WTC11 (cell line): ENCODE measurements at regions not wholly inside any gene's neighbourhood (a gene's known extent, or its start where the extent isn't known, plus 50 kb on each side); places are given as distances from the start of the nearest gene placed in this dataset.

ENCODE experiments used
- ATAC-seq: fragments of 200-7000 bp; cut with Tn5 transposase; 2 replicates; pipeline ENCODE4 v1.10.0; 2021; ENCODE audit warnings: mild to moderate bottlenecking, moderate library complexity
- CTCF ChIA-PET: fragments of 300-600 bp; sonication (Branson Sonifier 250); formaldehyde crosslinking; loops from one replicate; lab custom pipeline; 2021; ENCODE audit warnings: antibody characterized with exemption; lab: Charles Lee
- POLR2A ChIA-PET: fragments of 350-600 bp; sonication (Branson Sonifier 250); formaldehyde crosslinking; loops from one replicate; lab custom pipeline; 2021; ENCODE audit warnings: antibody characterized with exemption; lab: Charles Lee
- DNase-seq: peaks from one replicate; pipeline ENCODE4 v3.0.0; 2021; ENCODE audit warnings: low spot score
- H3K27ac Mint-ChIP-seq: 2 replicates; pipeline ENCODE4 v1.8.0; 2021; ENCODE audit warnings: mixed read lengths
- H3K27me3 Mint-ChIP-seq: 2 replicates; pipeline ENCODE4 v1.8.0; 2021; ENCODE audit warnings: low read depth, mild to moderate bottlenecking, moderate library complexity, mixed read lengths
- H3K36me3 Mint-ChIP-seq: 2 replicates; pipeline ENCODE4 v1.8.0; 2021; ENCODE audit warnings: mixed read lengths
- H3K4me1 Mint-ChIP-seq: 2 replicates; pipeline ENCODE4 v1.8.0; 2022; ENCODE audit warnings: mixed read lengths
- H3K4me3 Mint-ChIP-seq: 2 replicates; pipeline ENCODE4 v1.8.0; 2021; ENCODE audit warnings: mild to moderate bottlenecking, moderate library complexity, mixed read lengths
- H3K9me3 Mint-ChIP-seq: 2 replicates; pipeline ENCODE4 v1.8.0; 2021; ENCODE audit warnings: mixed read lengths
- ATF1 ChIP-seq: sonication (generic); formaldehyde crosslinking; IDR thresholded peaks from 2 replicates; pipeline ENCODE4 v1.8.1; 2023; ENCODE audit warnings: mild to moderate bottlenecking, moderate library complexity, missing genetic modification reagents
- ELF4 ChIP-seq: sonication (generic); formaldehyde crosslinking; IDR thresholded peaks from 2 replicates; pipeline ENCODE4 v1.8.1; 2022; ENCODE audit warnings: low read depth, mild to moderate bottlenecking, moderate library complexity, missing genetic modification reagents
- FOXK1 ChIP-seq: sonication (generic); formaldehyde crosslinking; IDR thresholded peaks from 2 replicates; pipeline ENCODE4 v1.8.0; 2022; ENCODE audit warnings: mild to moderate bottlenecking, moderate library complexity, missing genetic modification reagents
- GRHL2 ChIP-seq: fragments of 250-450 bp; sonication (Bioruptor Pico); IDR thresholded peaks from 2 replicates; pipeline ENCODE4 v1.8.0; 2022; ENCODE audit warnings: mild to moderate bottlenecking, moderate library complexity; ENCODE audit not compliant: insufficient replicate concordance, severe bottlenecking
- IRF2 ChIP-seq: sonication (generic); formaldehyde crosslinking; IDR thresholded peaks from 2 replicates; pipeline ENCODE4 v1.8.0; 2022; ENCODE audit warnings: low read depth, missing genetic modification reagents, borderline replicate concordance
- JAZF1 ChIP-seq: fragments of 250-450 bp; sonication (Bioruptor Pico); IDR thresholded peaks from 2 replicates; pipeline ENCODE4 v1.9.0; 2021; ENCODE audit warnings: moderate library complexity, mild to moderate bottlenecking, inconsistent platforms
- NFYB ChIP-seq: sonication (generic); formaldehyde crosslinking; conservative IDR thresholded peaks from 2 replicates; pipeline ENCODE4 v1.8.0; 2022; ENCODE audit warnings: low read depth, missing genetic modification reagents
- PRRX2 ChIP-seq: fragments of 250-450 bp; sonication (Bioruptor Pico); IDR thresholded peaks from 2 replicates; pipeline ENCODE4 v1.8.0; 2021; ENCODE audit warnings: mild to moderate bottlenecking
- RORB ChIP-seq: fragments of 250-450 bp; sonication (Bioruptor Pico); IDR thresholded peaks from 2 replicates; pipeline ENCODE4 v1.9.0; 2021; ENCODE audit warnings: mild to moderate bottlenecking
- ZNF219 ChIP-seq: sonication (generic); formaldehyde crosslinking; IDR thresholded peaks from 2 replicates; pipeline ENCODE4 v1.8.0; 2023; ENCODE audit warnings: missing genetic modification reagents, mild to moderate bottlenecking, borderline replicate concordance
- ZNF671 ChIP-seq: fragments of 250-450 bp; sonication (Bioruptor Pico); IDR thresholded peaks from 2 replicates; pipeline ENCODE4 v1.8.0; 2021; ENCODE audit warnings: mild to moderate bottlenecking
- TF ChIP-seq, protein P1 (sequence below): sonication (generic); formaldehyde crosslinking; IDR thresholded peaks from 2 replicates; pipeline ENCODE4 v1.8.0; 2023; ENCODE audit warnings: missing genetic modification reagents
- TF ChIP-seq, protein P2 (sequence below): fragments of 250-450 bp; sonication (Bioruptor Pico); IDR thresholded peaks from 2 replicates; pipeline ENCODE4 v1.9.0; 2021; ENCODE audit warnings: mild to moderate bottlenecking, borderline replicate concordance
- TF ChIP-seq, protein P3 (sequence below): sonication (generic); formaldehyde crosslinking; IDR thresholded peaks from 2 replicates; pipeline ENCODE4 v1.8.0; 2022; ENCODE audit warnings: missing genetic modification reagents
- TF ChIP-seq, protein P4 (sequence below): sonication (generic); formaldehyde crosslinking; IDR thresholded peaks from 2 replicates; pipeline ENCODE4 v1.8.1; 2023; ENCODE audit warnings: mild to moderate bottlenecking, missing genetic modification reagents, borderline replicate concordance
- TF ChIP-seq, protein P5 (sequence below): sonication (generic); formaldehyde crosslinking; IDR thresholded peaks from 2 replicates; pipeline ENCODE4 v1.8.0; 2022; ENCODE audit warnings: mild to moderate bottlenecking, missing genetic modification reagents
- TF ChIP-seq, protein P6 (sequence below): sonication (generic); formaldehyde crosslinking; IDR thresholded peaks from 2 replicates; pipeline ENCODE4 v1.8.1; 2022; ENCODE audit warnings: low read depth, mild to moderate bottlenecking, moderate library complexity, missing genetic modification reagents, borderline replicate concordance
- TF ChIP-seq, protein P7 (sequence below): sonication (generic); formaldehyde crosslinking; IDR thresholded peaks from 2 replicates; pipeline ENCODE4 v1.8.0; 2023; ENCODE audit warnings: mild to moderate bottlenecking, missing genetic modification reagents

DNA sequence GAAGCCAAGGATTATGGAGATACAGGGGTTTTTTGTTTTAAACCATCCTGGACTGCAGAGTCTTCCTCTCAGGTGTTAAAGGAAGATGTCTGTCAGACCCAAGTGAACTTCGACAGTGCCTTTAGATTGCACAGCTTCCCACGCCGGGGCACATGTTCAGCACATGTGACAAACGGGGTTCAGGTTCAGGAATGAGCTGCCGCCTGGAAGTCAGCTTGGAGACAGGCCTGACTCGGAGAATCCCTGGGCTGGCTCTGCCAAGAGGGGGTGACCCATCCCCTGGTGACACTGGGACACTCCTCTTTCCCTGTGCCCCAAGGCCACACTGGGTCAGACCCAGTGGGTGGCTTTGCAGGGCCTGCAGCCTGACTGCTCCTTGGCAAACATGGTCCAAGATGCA lies 359.3 kb upstream of the SALL3 start:
- DNase-seq (no peak), ATAC-seq (no peak)
- TF ChIP-seq, protein P1, sequence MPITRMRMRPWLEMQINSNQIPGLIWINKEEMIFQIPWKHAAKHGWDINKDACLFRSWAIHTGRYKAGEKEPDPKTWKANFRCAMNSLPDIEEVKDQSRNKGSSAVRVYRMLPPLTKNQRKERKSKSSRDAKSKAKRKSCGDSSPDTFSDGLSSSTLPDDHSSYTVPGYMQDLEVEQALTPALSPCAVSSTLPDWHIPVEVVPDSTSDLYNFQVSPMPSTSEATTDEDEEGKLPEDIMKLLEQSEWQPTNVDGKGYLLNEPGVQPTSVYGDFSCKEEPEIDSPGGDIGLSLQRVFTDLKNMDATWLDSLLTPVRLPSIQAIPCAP (CRISPR knock-in tag) = no peak
- TF ChIP-seq, protein P2, sequence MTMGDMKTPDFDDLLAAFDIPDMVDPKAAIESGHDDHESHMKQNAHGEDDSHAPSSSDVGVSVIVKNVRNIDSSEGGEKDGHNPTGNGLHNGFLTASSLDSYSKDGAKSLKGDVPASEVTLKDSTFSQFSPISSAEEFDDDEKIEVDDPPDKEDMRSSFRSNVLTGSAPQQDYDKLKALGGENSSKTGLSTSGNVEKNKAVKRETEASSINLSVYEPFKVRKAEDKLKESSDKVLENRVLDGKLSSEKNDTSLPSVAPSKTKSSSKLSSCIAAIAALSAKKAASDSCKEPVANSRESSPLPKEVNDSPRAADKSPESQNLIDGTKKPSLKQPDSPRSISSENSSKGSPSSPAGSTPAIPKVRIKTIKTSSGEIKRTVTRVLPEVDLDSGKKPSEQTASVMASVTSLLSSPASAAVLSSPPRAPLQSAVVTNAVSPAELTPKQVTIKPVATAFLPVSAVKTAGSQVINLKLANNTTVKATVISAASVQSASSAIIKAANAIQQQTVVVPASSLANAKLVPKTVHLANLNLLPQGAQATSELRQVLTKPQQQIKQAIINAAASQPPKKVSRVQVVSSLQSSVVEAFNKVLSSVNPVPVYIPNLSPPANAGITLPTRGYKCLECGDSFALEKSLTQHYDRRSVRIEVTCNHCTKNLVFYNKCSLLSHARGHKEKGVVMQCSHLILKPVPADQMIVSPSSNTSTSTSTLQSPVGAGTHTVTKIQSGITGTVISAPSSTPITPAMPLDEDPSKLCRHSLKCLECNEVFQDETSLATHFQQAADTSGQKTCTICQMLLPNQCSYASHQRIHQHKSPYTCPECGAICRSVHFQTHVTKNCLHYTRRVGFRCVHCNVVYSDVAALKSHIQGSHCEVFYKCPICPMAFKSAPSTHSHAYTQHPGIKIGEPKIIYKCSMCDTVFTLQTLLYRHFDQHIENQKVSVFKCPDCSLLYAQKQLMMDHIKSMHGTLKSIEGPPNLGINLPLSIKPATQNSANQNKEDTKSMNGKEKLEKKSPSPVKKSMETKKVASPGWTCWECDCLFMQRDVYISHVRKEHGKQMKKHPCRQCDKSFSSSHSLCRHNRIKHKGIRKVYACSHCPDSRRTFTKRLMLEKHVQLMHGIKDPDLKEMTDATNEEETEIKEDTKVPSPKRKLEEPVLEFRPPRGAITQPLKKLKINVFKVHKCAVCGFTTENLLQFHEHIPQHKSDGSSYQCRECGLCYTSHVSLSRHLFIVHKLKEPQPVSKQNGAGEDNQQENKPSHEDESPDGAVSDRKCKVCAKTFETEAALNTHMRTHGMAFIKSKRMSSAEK (CRISPR knock-in tag) = no peak
- TF ChIP-seq, protein P3, sequence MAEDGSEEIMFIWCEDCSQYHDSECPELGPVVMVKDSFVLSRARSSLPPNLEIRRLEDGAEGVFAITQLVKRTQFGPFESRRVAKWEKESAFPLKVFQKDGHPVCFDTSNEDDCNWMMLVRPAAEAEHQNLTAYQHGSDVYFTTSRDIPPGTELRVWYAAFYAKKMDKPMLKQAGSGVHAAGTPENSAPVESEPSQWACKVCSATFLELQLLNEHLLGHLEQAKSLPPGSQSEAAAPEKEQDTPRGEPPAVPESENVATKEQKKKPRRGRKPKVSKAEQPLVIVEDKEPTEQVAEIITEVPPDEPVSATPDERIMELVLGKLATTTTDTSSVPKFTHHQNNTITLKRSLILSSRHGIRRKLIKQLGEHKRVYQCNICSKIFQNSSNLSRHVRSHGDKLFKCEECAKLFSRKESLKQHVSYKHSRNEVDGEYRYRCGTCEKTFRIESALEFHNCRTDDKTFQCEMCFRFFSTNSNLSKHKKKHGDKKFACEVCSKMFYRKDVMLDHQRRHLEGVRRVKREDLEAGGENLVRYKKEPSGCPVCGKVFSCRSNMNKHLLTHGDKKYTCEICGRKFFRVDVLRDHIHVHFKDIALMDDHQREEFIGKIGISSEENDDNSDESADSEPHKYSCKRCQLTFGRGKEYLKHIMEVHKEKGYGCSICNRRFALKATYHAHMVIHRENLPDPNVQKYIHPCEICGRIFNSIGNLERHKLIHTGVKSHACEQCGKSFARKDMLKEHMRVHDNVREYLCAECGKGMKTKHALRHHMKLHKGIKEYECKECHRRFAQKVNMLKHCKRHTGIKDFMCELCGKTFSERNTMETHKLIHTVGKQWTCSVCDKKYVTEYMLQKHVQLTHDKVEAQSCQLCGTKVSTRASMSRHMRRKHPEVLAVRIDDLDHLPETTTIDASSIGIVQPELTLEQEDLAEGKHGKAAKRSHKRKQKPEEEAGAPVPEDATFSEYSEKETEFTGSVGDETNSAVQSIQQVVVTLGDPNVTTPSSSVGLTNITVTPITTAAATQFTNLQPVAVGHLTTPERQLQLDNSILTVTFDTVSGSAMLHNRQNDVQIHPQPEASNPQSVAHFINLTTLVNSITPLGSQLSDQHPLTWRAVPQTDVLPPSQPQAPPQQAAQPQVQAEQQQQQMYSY (CRISPR knock-in tag) = no peak
- TF ChIP-seq NFYB (no peak), ZNF219 (no peak), JAZF1 (no peak), ATF1 (CRISPR knock-in tag) (no peak), FOXK1 (CRISPR knock-in tag) (no peak), ELF4 (no peak), ZNF671 (CRISPR knock-in tag) (no peak), RORB (CRISPR knock-in tag) (no peak), PRRX2 (CRISPR knock-in tag) (no peak), IRF2 (CRISPR knock-in tag) (no peak), GRHL2 (CRISPR knock-in tag) (no peak)
- TF ChIP-seq, protein P4, sequence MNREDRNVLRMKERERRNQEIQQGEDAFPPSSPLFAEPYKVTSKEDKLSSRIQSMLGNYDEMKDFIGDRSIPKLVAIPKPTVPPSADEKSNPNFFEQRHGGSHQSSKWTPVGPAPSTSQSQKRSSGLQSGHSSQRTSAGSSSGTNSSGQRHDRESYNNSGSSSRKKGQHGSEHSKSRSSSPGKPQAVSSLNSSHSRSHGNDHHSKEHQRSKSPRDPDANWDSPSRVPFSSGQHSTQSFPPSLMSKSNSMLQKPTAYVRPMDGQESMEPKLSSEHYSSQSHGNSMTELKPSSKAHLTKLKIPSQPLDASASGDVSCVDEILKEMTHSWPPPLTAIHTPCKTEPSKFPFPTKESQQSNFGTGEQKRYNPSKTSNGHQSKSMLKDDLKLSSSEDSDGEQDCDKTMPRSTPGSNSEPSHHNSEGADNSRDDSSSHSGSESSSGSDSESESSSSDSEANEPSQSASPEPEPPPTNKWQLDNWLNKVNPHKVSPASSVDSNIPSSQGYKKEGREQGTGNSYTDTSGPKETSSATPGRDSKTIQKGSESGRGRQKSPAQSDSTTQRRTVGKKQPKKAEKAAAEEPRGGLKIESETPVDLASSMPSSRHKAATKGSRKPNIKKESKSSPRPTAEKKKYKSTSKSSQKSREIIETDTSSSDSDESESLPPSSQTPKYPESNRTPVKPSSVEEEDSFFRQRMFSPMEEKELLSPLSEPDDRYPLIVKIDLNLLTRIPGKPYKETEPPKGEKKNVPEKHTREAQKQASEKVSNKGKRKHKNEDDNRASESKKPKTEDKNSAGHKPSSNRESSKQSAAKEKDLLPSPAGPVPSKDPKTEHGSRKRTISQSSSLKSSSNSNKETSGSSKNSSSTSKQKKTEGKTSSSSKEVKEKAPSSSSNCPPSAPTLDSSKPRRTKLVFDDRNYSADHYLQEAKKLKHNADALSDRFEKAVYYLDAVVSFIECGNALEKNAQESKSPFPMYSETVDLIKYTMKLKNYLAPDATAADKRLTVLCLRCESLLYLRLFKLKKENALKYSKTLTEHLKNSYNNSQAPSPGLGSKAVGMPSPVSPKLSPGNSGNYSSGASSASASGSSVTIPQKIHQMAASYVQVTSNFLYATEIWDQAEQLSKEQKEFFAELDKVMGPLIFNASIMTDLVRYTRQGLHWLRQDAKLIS (CRISPR knock-in tag) = no peak
- TF ChIP-seq, protein P5, sequence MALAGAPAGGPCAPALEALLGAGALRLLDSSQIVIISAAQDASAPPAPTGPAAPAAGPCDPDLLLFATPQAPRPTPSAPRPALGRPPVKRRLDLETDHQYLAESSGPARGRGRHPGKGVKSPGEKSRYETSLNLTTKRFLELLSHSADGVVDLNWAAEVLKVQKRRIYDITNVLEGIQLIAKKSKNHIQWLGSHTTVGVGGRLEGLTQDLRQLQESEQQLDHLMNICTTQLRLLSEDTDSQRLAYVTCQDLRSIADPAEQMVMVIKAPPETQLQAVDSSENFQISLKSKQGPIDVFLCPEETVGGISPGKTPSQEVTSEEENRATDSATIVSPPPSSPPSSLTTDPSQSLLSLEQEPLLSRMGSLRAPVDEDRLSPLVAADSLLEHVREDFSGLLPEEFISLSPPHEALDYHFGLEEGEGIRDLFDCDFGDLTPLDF (CRISPR knock-in tag) = no peak
- TF ChIP-seq, protein P6, sequence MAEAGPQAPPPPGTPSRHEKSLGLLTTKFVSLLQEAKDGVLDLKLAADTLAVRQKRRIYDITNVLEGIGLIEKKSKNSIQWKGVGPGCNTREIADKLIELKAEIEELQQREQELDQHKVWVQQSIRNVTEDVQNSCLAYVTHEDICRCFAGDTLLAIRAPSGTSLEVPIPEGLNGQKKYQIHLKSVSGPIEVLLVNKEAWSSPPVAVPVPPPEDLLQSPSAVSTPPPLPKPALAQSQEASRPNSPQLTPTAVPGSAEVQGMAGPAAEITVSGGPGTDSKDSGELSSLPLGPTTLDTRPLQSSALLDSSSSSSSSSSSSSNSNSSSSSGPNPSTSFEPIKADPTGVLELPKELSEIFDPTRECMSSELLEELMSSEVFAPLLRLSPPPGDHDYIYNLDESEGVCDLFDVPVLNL = no peak
- TF ChIP-seq, protein P7, sequence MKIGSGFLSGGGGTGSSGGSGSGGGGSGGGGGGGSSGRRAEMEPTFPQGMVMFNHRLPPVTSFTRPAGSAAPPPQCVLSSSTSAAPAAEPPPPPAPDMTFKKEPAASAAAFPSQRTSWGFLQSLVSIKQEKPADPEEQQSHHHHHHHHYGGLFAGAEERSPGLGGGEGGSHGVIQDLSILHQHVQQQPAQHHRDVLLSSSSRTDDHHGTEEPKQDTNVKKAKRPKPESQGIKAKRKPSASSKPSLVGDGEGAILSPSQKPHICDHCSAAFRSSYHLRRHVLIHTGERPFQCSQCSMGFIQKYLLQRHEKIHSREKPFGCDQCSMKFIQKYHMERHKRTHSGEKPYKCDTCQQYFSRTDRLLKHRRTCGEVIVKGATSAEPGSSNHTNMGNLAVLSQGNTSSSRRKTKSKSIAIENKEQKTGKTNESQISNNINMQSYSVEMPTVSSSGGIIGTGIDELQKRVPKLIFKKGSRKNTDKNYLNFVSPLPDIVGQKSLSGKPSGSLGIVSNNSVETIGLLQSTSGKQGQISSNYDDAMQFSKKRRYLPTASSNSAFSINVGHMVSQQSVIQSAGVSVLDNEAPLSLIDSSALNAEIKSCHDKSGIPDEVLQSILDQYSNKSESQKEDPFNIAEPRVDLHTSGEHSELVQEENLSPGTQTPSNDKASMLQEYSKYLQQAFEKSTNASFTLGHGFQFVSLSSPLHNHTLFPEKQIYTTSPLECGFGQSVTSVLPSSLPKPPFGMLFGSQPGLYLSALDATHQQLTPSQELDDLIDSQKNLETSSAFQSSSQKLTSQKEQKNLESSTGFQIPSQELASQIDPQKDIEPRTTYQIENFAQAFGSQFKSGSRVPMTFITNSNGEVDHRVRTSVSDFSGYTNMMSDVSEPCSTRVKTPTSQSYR (CRISPR knock-in tag) = no peak
- CTCF ChIA-PET = no interaction called here
- H3K36me3 Mint-ChIP-seq = peaks cover 36% of the 10 kb centered on the region
- no peak overlapping the region for H3K4me3 Mint-ChIP-seq
- POLR2A ChIA-PET = no interaction called here
- H3K4me1 Mint-ChIP-seq = peaks cover 9% of the 10 kb centered on the region
- H3K9me3 Mint-ChIP-seq = peaks cover 56% of the 10 kb centered on the region
- peaks cover 7% of the 10 kb centered on the region; the same call in 1 of the 2 replicates for H3K27me3 Mint-ChIP-seq
- H3K27ac Mint-ChIP-seq = no peak overlapping the region
